ENCODE measurements at regions not wholly inside any gene's neighbourhood (a gene's known extent, or its start where the extent isn't known, plus 50 kb on each side); places are given as distances from the start of the nearest gene placed in this dataset.

GRCh38 chr2:144671695-144672455 lies 152.0 kb upstream of the ZEB2 start:
- no peak overlapping the region for H3K27ac ChIP-seq
- intact Hi-C loops (cut with DNase I; ENCODE audit: low total_unique reads), result no loop called here
- H3K9me3 ChIP-seq, result no peaks in the 10 kb centered on the region
- TF ChIP-seq POLR2A (IDR thresholded peaks at IDR 0.05), result no peak
- TF ChIP-seq CTCF (IDR thresholded peaks at IDR 0.05), result no peak
- H3K27me3 ChIP-seq, result no peaks in the 10 kb centered on the region
- DNase-seq, result no peak
- H3K36me3 ChIP-seq, result no peaks in the 10 kb centered on the region
- no peaks in the 10 kb centered on the region for H3K4me1 ChIP-seq
- H3K4me3 ChIP-seq, result no peak overlapping the region

GRCh38 chr2:144670738-144671137 lies 150.8 kb upstream of the ZEB2 start:
- Histone ChIP-seq H3K36me3 (no peaks in the 10 kb centered on the region), H3K9me3 (no peaks in the 10 kb centered on the region), H3K27me3 (no peaks in the 10 kb centered on the region), H3K27ac (no peak overlapping the region), H3K4me3 (no peak overlapping the region), H3K4me1 (no peaks in the 10 kb centered on the region)
- intact Hi-C loops (cut with DNase I; ENCODE audit: low total_unique reads), result no loop called here
- TF ChIP-seq CTCF (IDR thresholded peaks at IDR 0.05), result no peak
- DNase-seq, result no peak

- intact Hi-C loops (cut with DNase I; ENCODE audit: low total_unique reads), result no loop called here
- H3K4me3 ChIP-seq, result no peak overlapping the region
- no peaks in the 10 kb centered on the region for H3K4me1 ChIP-seq
- no peaks in the 10 kb centered on the region for H3K36me3 ChIP-seq
- DNase-seq, result no peak
- H3K9me3 ChIP-seq, result no peaks in the 10 kb centered on the region
- TF ChIP-seq POLR2A (IDR thresholded peaks at IDR 0.05) (no peak), CTCF (IDR thresholded peaks at IDR 0.05) (no peak)
- H3K27ac ChIP-seq, result no peak overlapping the region
- no peaks in the 10 kb centered on the region for H3K27me3 ChIP-seq
These were observed 150.2 kb upstream of the ZEB2 start for GRCh38 chr2:144670080-144670479.

GRCh38 chr2:144669196-144669987 lies 149.5 kb upstream of the ZEB2 start:
- Histone ChIP-seq H3K4me1 (no peaks in the 10 kb centered on the region), H3K4me3 (no peak overlapping the region), H3K27me3 (no peaks in the 10 kb centered on the region), H3K36me3 (no peaks in the 10 kb centered on the region), H3K27ac (no peak overlapping the region), H3K9me3 (no peaks in the 10 kb centered on the region)
- intact Hi-C loops (cut with DNase I; ENCODE audit: low total_unique reads), result no loop called here
- no peak for TF ChIP-seq CTCF (IDR thresholded peaks at IDR 0.05)
- TF ChIP-seq POLR2A (IDR thresholded peaks at IDR 0.05), result no peak
- DNase-seq, result no peak

- Histone ChIP-seq H3K36me3 (no peaks in the 10 kb centered on the region), H3K4me3 (no peak overlapping the region), H3K4me1 (no peaks in the 10 kb centered on the region), H3K27ac (no peak overlapping the region), H3K9me3 (no peaks in the 10 kb centered on the region), H3K27me3 (no peaks in the 10 kb centered on the region)
- no peak for TF ChIP-seq POLR2A (IDR thresholded peaks at IDR 0.05)
- TF ChIP-seq CTCF (IDR thresholded peaks at IDR 0.05), result no peak
- no peak for DNase-seq
- intact Hi-C loops (cut with DNase I; ENCODE audit: low total_unique reads), result no loop called here
These were observed 148.7 kb upstream of the ZEB2 start for GRCh38 chr2:144668493-144669110.

Measured in uterus (tissue), 3 donors.